GM19463 (cell line): ENCODE measurements at regions not wholly inside any gene's neighbourhood (a gene's known extent, or its start where the extent isn't known, plus 50 kb on each side); places are given as distances from the start of the nearest gene placed in this dataset.
"Not testable (repeated sequence)": the region's sequence is repeated elsewhere in the genome, so short reads cannot be mapped to it uniquely, and the experiment has no call there.

Source experiments
- ATAC-seq: cut with Tn5 transposase; IDR thresholded peaks from one replicate; pipeline ENCODE4 v1.9.1; 2021; ENCODE audit warnings: mild to moderate bottlenecking, moderate library complexity; ENCODE audit not compliant: unreplicated experiment

DNA sequence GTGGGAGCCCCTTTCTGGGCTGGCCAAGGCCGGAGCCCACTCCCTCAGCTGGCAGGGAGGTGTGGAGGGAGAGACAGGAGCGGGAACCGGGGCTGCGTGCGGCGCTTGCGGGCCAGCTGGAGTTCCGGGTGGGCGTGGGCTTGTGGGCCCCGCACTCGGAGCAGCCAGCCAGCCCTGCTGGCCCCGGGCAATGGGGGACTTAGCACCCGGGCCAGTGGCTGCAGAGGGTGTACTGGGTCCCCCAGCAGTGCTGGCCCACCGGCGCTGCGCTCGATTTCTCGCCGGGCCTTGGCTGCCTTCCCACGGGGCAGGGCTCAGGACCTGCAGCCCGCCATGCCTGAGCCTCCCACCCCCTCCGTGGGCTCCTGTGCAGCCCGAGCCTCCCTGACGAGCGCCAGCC lies 1082.5 kb downstream of the PCDH17 start:
- ATAC-seq, result not testable (repeated sequence)

- ATAC-seq, result no peak
Observed at GRCh38 chr13:58721273-58721672, 1089.7 kb downstream of the PCDH17 start.

DNA sequence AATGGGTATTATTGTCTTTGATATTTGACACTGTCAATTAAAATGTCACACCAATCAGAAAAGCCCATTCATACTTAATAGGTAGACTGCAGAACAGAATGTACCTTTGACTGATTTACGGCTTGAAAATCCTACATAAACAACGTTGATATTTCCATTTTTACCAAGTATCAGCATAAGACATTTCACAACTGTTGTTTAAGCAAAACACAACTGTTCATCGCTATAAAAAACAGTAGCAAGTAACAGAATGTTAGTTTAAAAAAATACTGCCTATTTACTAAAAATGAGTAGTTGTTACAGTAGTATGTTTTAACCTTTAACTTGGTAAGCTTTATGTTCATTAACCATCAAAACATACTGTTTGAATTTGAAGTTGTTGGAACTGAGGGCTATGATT lies 1096.6 kb downstream of the PCDH17 start:
- no peak for ATAC-seq

GRCh38 chr13:58729361-58729760 lies 1097.8 kb downstream of the PCDH17 start:
- ATAC-seq, result no peak

DNA sequence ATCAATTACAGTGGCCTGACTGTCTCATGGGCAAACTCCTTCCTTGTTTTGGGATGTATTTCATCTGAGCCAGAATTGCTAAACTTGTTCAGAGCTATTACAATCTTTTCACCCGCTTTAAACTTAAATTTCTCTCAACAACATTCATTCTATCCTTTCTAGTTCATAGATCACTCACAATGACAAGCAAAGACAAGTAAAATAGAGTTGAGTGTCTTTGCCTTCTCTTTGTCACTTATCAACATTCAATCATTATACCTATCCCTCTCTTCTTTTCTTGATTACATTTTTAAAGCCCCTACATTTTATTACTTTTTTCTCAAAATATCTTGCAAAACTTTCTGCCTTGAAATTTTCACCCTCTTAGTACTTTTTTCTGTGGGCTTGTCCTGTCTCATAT lies 1113.1 kb downstream of the PCDH17 start:
- no peak for ATAC-seq

- no peak for ATAC-seq
Observed at GRCh38 chr13:58767566-58767965, 1136.0 kb downstream of the PCDH17 start.

DNA sequence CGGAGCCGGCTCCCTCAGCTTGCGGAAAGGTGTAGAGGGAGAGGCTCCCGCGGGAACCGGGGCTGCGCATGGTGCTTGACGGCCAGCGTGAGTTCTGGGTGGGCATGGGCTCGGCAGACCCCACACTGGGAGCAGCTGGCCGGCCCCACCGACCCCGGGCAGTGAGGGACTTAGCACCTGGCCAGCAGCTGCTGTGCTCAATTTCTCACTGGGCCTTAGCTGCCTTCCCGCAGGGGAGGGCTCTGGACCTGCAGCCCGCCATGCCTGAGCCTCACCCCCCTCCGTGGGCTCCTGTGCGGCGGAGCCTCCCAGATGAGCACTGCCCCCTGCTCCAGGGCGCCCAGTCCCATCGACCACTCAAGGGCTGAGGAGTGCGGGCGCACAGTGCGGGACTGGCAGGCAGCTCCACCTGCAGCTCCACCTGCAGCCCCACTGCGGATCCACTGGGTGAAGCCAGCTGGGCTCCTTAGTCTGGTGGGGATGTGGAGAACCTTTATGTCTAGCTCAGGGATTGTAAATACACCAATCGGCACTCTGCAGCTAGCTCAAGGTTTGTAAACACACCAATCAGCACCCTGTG lies 1141.8 kb downstream of the PCDH17 start:
- no peak for ATAC-seq

DNA sequence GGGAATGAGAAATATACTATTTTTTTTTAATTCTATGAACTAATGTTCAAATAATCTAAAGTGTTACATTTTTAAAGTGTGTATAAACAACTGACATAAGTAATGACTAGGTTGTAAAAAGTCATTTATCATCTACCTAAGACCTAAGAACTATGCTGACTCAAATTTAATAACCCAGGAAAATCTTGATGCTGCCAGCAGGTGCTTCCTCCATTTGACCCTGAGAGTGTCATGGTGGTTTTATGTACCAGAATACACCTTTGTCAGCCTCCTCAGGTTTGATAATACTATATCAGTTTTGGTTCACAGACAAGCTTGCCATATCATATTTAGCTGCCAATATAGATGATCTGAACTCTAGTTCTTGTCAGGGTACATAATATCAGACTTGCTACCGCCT lies 1151.2 kb downstream of the PCDH17 start:
- ATAC-seq, result no peak

DNA sequence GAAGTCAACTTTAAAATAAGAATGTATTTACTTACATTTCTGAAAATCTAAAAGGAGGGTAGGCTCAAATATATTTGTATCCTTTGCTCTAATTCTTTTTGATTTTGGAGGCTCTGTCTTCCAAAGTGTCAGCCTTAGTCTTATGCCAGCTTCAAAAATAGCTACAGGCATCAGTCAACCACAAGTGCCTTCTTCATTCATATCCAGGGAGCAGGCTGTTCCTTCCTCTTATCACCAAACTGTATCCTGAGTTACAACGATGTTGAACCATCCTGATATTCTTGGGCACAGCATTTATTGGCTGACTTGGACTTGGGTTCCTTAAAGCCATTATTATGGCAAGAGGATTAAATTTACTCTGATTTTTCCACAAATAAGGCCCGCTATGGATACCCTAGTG lies 1161.3 kb downstream of the PCDH17 start:
- ATAC-seq, result no peak

GRCh38 chr13:58795715-58796114 lies 1164.2 kb downstream of the PCDH17 start:
- ATAC-seq, result no peak

DNA sequence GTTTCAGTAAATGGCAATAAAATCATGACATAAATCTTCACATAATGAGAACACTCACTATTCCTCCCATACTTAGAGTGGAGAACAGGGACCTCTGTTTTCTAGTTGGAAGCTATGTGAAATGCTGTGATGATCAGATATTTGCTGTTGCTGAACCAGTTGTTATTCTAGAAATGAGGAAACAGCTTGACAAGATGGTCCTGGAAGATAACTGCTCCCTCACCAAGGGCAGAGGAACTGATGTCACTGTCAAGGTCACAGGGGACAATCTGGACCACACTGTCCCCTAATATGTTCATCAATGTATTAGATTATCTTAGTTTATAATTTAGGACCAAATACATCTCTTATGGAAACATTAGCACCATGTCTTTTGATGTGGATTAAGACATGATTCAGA lies 1173.3 kb downstream of the PCDH17 start:
- ATAC-seq, result no peak

GRCh38 chr13:58806401-58806800 lies 1174.9 kb downstream of the PCDH17 start:
- ATAC-seq, result no peak

- no peak for ATAC-seq
Observed at GRCh38 chr13:58823701-58824100, 1192.2 kb downstream of the PCDH17 start.

- no peak for ATAC-seq
Observed at GRCh38 chr13:58827904-58828303, 1196.4 kb downstream of the PCDH17 start.

DNA sequence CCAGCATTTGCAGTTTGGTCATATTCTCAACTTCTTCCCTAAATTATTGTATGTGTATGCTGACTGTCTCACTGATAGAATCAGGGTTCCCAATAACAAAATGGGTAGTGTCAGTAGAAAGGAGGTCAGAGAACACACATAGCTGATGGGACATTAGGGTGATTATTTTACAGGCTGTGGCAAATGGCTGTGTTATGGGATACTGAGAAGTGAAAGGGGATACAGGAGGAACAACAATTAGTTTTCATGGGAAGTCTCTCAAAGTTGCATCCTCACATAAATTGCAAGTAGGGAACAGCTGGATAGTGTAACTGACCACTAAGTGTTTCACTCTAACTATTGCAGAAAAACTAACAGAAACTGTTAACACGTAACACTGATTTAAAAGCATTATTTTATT lies 1199.3 kb downstream of the PCDH17 start:
- ATAC-seq, result no peak

GRCh38 chr13:58838615-58839014 lies 1207.1 kb downstream of the PCDH17 start:
- no peak for ATAC-seq

GRCh38 chr13:58843071-58843470 lies 1211.5 kb downstream of the PCDH17 start:
- ATAC-seq, result no peak

DNA sequence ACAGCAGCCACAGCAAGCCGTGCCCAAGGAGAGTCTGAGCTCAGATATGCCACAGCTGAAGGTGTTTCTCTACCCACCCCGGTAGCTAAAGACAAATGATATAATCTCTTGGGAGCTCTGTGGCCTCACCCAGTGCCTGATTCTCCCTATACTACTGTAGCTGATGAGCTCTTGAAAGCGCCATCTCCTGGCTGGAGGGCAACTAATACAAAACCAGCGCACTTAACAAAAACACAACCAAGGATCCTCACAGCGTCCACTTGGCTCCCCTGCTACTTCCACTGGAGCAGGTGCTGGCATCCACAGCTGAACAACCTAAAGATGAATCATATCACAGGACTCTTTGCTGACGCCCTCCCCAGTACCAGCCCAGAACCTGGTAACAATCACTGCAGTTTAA lies 1212.0 kb downstream of the PCDH17 start:
- no peak for ATAC-seq

DNA sequence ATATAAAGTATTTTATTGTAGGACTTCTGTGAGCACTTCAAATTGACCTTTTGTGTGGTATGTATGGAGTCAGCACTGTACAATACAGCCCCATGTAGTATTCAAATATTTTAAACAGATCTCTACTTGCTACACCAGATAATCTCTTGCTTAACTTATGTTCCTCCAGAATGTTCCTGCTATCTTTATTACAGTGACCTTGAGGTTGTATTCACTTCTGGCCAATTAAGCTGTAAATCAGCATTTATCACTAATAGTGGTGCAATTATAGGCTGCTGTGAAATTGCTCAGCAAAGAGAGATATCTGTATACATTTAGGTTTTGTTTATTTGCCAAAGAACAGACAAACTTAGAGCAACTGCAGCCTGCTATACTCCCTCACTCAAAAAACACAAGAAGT lies 1218.6 kb downstream of the PCDH17 start:
- no peak for ATAC-seq

- ATAC-seq, result no peak
Observed at GRCh38 chr13:58852076-58852475, 1220.5 kb downstream of the PCDH17 start.

DNA sequence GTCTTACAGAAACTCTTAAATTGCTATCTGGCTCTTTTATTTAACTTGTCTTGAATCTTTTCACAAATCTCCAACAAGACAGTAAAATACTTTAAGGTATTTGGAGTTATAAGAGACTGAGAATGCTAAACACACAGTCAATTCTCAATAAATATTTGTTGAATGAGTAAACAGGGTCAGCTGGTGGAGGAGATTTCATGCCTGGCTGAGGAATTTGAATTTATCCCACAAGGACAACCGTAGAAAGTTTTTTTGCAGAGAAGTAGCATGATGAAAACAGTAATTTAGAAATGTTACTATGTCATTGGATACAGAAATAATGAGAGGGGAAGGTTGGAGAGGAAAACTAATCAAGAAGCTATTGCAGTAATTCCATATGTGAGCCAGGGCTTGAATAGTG lies 1223.7 kb downstream of the PCDH17 start:
- ATAC-seq, result no peak

DNA sequence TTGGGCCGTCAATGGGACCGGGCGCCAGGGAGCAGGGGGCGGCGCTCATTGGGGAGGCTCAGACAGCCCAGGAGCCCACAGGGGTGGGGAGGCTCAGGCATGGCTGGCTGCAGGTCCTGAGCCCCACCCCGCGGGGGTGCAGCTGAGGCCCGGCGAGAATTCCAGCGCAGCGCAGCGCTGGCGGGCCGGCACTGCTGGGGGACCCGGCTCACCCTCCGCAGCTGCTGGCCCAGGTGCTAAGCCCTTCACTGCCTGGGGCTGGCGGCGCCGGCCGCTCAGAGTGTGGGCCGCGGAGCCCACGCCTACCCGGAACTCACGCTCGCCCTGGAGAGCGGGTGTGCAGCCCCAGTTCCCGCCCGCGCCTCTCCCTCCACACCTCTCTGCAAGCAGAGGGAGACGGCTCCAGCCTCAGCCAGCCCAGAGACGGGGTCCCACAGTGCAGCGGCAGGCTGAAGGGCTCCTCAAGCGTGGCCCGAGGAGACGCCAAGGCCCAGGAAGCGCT lies 1227.4 kb downstream of the PCDH17 start:
- ATAC-seq, result no peak

DNA sequence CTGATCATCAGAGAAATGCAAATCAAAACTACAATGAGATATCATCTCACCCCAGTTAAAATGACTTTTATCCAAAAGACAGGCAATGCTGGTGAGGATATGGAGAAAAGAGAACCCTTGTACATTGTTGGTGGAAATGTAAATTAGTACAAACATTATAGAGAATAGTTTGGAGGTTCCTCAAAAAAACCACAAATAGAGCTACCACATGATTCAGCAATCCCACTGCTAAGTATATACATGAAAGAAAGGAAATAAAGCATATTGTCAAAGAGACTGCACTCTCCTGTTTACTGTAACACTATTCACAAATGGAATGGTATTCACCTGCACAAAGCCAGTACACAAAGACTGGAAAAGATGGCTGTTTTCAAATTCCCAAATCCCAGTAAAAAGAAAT lies 1233.7 kb downstream of the PCDH17 start:
- no peak for ATAC-seq
